BLaER1 treated with 17β-estradiol and CSF1 and Interleukin-3, amounts not matched to agents 10 nM and 100 nM (cell line): ENCODE measurements at regions not wholly inside any gene's neighbourhood (a gene's known extent, or its start where the extent isn't known, plus 50 kb on each side); places are given as distances from the start of the nearest gene placed in this dataset.
A peak's percentile ranks its signal among the peaks of the same experiment; 100 is the strongest.

Experiments
- H3K27ac ChIP-seq, 11 experiments: shearing (Covaris generic); formaldehyde crosslinking; 2 replicates each; pipeline ENCODE4 v1.8.1; 2022
- H3K27me3 ChIP-seq, 11 experiments: shearing (Covaris generic); formaldehyde crosslinking; 2 replicates each; pipeline ENCODE4 v1.8.1; 2022
- H3K36me3 ChIP-seq, 11 experiments: shearing (Covaris generic); formaldehyde crosslinking; 2 replicates each; pipeline ENCODE4 v1.8.1; 2022
- H3K4me1 ChIP-seq, 10 experiments: shearing (Covaris generic); formaldehyde crosslinking; 2 replicates each; pipeline ENCODE4 v1.8.1; 2022
- H3K4me2 ChIP-seq, 11 experiments: shearing (Covaris generic); formaldehyde crosslinking; 2 replicates each; pipeline ENCODE4 v1.8.1; 2022
- H3K4me3 ChIP-seq, 10 experiments: shearing (Covaris generic); formaldehyde crosslinking; 2 replicates each; pipeline ENCODE4 v1.8.1; 2022
- H3K9ac ChIP-seq, 11 experiments: shearing (Covaris generic); formaldehyde crosslinking; 2 replicates each; pipeline ENCODE4 v1.8.1; 2022
- H3K9me3 ChIP-seq, 11 experiments: shearing (Covaris generic); formaldehyde crosslinking; replicated peaks in 1 of 11; 2 replicates each; pipeline ENCODE4 v1.8.1; 2022
- H4K20me1 ChIP-seq, 11 experiments: shearing (Covaris generic); formaldehyde crosslinking; 2 replicates each; pipeline ENCODE4 v1.8.1; 2022
- Cebpa-rat ChIP-seq, 11 experiments: shearing (Covaris generic); IDR thresholded peaks; 2 replicates each; pipeline ENCODE4 v1.8.1; 2022

DNA sequence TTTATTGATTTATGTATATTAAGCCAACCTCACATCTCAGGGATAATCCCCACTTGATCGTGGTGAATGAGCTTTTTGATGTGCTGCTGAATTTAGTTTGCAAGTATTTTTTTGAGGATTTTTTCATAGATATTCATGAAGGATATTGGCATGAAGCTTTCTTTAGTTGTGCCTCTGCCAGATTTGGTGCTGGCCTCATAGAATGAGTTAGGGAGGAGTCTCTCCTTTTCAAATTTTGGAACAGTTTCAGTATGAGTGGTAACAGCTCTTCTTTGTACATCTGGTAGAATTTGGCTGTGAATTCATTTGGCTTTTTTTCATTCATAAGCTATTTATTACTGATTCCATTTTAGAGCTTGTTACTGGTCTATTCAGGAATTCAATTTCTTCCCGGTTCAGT is 197.2 kb upstream of the NDST4 start:
- H3K9ac ChIP-seq = no peak overlapping the region
- H4K20me1 ChIP-seq = no peaks in the 10 kb centered on the region
- no peak overlapping the region for H3K27ac ChIP-seq
- H3K4me2 ChIP-seq = no peak overlapping the region
- no peaks in the 10 kb centered on the region for H3K36me3 ChIP-seq
- H3K4me3 ChIP-seq = no peak overlapping the region
- no peaks in the 10 kb centered on the region for H3K9me3 ChIP-seq
- TF ChIP-seq Cebpa-rat (IDR thresholded peaks at IDR 0.05) = no peak
- H3K4me1 ChIP-seq = no peaks in the 10 kb centered on the region
- no peaks in the 10 kb centered on the region for H3K27me3 ChIP-seq

DNA sequence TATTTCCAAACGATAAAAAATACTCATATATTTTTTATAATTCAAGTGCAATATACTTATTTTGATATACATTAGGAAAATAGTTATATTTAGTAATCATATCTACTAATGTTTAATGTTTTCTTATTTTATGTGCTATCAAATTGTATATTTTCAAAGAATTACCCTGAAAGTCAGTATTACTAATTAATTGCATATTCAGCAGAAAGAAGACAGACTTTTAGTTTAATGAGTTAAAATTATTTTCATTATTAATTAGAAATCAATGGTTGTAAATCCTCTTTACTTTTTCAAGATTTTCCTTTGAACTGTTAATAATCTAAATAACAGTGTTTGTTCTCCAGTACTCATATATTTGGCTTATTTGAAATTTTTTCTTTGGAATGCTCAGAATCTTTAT is 181.3 kb upstream of the NDST4 start:
- H3K4me3 ChIP-seq = no peak overlapping the region
- no peak overlapping the region for H3K27ac ChIP-seq
- no peaks in the 10 kb centered on the region for H4K20me1 ChIP-seq
- H3K9ac ChIP-seq = no peak overlapping the region
- H3K4me2 ChIP-seq = no peak overlapping the region
- TF ChIP-seq Cebpa-rat (IDR thresholded peaks at IDR 0.05) = no peak
- H3K4me1 ChIP-seq = peaks cover 0 to 10% (median 6%) of the 10 kb centered on the region in 10 experiments; a peak in 9 of 20 replicates
- no peaks in the 10 kb centered on the region for H3K36me3 ChIP-seq
- H3K9me3 ChIP-seq = peaks cover 0 to 8% (median 3%) of the 10 kb centered on the region in 11 experiments; a peak in 5 of 22 replicates
- no peaks in the 10 kb centered on the region for H3K27me3 ChIP-seq

DNA sequence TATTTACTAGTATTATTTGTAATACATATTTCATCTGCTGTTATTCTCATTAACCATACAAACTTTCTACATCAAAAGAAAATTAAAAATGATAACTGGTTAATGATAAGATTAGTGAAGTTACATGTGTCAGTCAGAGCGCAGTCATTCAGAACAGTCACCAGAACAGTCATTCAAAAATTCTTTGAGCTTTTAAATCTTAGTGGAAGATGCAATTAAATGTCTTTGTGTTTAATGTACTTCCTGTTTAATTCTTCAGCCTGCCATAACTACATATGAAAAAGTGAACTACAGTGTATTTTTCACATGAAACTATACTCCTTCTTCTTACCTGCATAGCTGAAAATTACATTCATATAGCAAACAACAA is 179.7 kb upstream of the NDST4 start:
- H3K36me3 ChIP-seq = no peaks in the 10 kb centered on the region
- H4K20me1 ChIP-seq = no peaks in the 10 kb centered on the region
- H3K27me3 ChIP-seq = no peaks in the 10 kb centered on the region
- peaks cover 0 to 8% (median 0%) of the 10 kb centered on the region in 11 experiments; a peak in 4 of 22 replicates for H3K9me3 ChIP-seq
- H3K4me2 ChIP-seq = no peak overlapping the region
- H3K9ac ChIP-seq = no peak overlapping the region
- no peak for TF ChIP-seq Cebpa-rat (IDR thresholded peaks at IDR 0.05)
- no peak overlapping the region for H3K4me3 ChIP-seq
- H3K4me1 ChIP-seq = peaks cover 0 to 1% (median 0%) of the 10 kb centered on the region in 10 experiments; a peak in 2 of 20 replicates
- no peak overlapping the region for H3K27ac ChIP-seq

DNA sequence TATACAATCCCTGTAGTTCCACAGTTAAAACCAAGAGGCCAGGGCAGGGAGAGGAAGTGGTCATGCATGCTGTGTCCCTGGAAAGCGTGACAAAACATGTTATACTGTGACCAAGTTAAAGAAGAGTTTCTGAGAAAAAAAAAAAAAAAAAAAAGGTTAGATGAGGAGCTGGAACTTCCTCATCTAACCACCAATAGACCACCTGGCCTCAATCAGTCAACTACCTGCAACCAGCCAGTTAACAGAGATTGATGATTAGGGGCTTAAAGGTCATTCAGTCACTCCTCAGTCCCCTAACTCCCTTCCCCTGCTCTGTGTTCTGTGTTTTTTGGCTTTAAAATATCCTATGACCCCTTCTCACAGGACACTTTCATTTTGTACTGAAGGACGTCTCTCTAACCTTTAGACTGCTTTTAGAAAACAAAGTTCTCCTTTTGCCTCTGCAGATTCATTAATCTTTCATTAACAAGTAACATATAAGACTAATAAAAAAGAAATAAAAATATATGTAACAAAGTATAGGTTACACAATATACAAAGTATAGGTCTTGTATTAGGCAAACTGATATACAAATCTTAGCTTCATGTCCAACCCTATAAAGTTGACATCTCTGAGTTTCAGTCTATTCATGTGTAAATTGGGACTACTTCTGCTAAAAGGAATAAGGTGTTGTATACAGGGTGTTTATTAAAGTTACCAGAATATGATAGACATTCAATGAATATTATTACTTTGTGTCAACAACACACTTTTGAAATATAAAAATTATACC is 179.1 kb upstream of the NDST4 start:
- H3K27me3 ChIP-seq = no peaks in the 10 kb centered on the region
- H3K9me3 ChIP-seq = peaks cover 0 to 8% (median 0%) of the 10 kb centered on the region in 11 experiments; a peak in 4 of 22 replicates
- TF ChIP-seq Cebpa-rat (IDR thresholded peaks at IDR 0.05) = no peak
- no peaks in the 10 kb centered on the region for H3K36me3 ChIP-seq
- no peaks in the 10 kb centered on the region for H3K4me1 ChIP-seq
- no peaks in the 10 kb centered on the region for H4K20me1 ChIP-seq
- no peak overlapping the region for H3K27ac ChIP-seq
- no peak overlapping the region for H3K4me3 ChIP-seq
- no peak overlapping the region for H3K4me2 ChIP-seq
- H3K9ac ChIP-seq = no peak overlapping the region

DNA sequence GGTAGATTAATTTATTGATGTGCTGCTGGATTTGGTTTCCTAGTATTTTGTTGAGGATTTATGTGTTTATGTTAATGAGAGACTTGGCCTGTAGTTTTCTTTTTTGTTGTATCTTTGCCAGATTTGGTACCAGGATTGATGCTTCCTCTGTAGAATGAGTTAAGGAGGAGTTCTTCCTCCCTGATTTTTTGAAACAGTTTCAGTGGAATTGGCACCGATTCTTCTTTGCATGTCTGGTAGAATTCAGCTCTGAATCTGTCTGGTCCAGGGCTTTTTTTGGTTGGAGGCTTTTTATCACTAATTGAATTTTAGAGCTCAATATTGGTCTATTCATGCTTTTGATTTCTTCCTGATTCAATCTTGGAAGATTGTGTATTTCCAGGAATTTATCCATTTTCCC is 174.0 kb upstream of the NDST4 start:
- H3K9me3 ChIP-seq = no peaks in the 10 kb centered on the region
- H3K27ac ChIP-seq = no peak overlapping the region
- no peaks in the 10 kb centered on the region for H3K36me3 ChIP-seq
- H3K9ac ChIP-seq = no peak overlapping the region
- no peaks in the 10 kb centered on the region for H4K20me1 ChIP-seq
- H3K27me3 ChIP-seq = 0 out of 22 replicates have a peak, but pooled peaks cover 0 to 5% (median 0%) of the 10 kb centered on the region in 11 experiments
- no peak overlapping the region for H3K4me3 ChIP-seq
- no peak overlapping the region for H3K4me2 ChIP-seq
- no peak for TF ChIP-seq Cebpa-rat (IDR thresholded peaks at IDR 0.05)
- no peaks in the 10 kb centered on the region for H3K4me1 ChIP-seq

DNA sequence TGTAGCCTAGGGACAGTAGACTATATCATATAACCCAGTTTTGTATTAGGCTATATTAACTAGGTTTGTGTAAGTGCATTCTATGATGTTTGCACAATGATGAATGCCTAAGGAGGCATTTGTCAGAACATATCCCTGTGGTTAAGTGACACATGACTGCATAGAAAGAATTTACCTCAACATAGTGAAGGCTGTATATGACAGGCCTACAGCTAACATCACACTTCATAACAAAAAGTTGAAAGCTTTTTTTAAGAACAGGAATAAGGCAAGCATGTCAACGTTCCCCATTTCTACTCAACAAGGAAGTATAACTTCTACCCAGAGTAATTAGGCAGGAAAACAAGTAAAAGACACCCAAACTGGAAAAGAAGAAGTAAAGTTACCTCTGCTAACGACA is 165.9 kb upstream of the NDST4 start:
- peaks cover 0 to 10% (median 0%) of the 10 kb centered on the region in 11 experiments; a peak in 4 of 22 replicates for H3K9me3 ChIP-seq
- no peak for TF ChIP-seq Cebpa-rat (IDR thresholded peaks at IDR 0.05)
- peak overlapping the region in 9 of 11 experiments; percentile 3 to 65 (median 35); a peak in 13 of 22 replicates for H3K4me2 ChIP-seq
- H3K4me3 ChIP-seq = no peak overlapping the region
- H3K27ac ChIP-seq = peak overlapping the region in 3 of 11 experiments; percentile 25 to 43 (median 29); a peak in 3 of 22 replicates
- no peaks in the 10 kb centered on the region for H4K20me1 ChIP-seq
- H3K36me3 ChIP-seq = no peaks in the 10 kb centered on the region
- peaks cover 0 to 12% (median 0%) of the 10 kb centered on the region in 11 experiments; a peak in 2 of 22 replicates for H3K27me3 ChIP-seq
- no peak overlapping the region for H3K9ac ChIP-seq
- peaks cover 11 to 31% (median 19%) of the 10 kb centered on the region in 10 experiments for H3K4me1 ChIP-seq

DNA sequence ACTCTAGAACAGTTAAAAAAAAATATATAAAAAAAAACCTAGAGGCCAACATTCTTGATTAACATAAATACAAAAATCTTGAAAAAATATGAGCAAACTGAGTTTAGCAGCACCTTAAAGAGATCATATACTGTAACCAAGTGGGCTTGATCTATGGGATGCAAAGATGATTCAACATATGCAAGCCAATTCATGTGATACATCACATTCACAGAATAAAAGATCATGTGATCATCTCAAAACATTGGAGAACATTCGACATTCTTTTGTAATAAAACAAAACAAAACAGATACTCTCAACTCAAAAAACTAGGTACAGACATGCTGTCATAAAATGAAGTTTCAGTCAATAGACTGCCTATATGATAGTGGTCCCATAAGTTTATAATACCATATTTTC is 165.4 kb upstream of the NDST4 start:
- no peaks in the 10 kb centered on the region for H4K20me1 ChIP-seq

DNA sequence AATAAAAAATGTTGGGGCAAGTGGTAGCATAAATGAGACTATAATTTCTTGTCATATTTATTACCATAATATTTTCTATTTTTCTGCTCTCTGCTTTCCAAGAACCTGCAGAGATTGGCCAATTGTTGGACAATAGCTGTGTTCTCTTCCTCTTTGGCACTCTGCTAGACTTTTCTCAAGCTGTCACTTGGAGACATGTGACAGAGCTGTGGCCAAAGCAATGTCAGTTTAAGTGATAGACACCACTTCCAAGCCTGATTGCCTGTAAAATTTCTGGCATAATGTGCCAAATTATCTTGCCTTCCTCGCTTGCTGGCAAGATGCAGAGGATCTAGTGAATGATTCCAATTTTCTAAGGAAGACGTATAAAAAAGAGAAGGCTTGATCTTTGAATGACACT is 162.2 kb upstream of the NDST4 start:
- TF ChIP-seq Cebpa-rat (IDR thresholded peaks at IDR 0.05) = no peak
- Histone ChIP-seq H3K27ac (peak overlapping the region in 7 of 11 experiments; percentile 46 to 69 (median 61); a peak in 13 of 22 replicates), H3K36me3 (no peaks in the 10 kb centered on the region), H3K27me3 (peaks cover 0 to 26% (median 0%) of the 10 kb centered on the region in 11 experiments; a peak in 4 of 22 replicates), H3K4me1 (peaks cover 32 to 59% (median 43%) of the 10 kb centered on the region in 10 experiments), H3K4me3 (no peak overlapping the region), H3K4me2 (peak overlapping the region; percentile 2 to 53 (median 36); a peak in 18 of 22 replicates), H3K9ac (no peak overlapping the region), H3K9me3 (peaks cover 0 to 19% (median 5%) of the 10 kb centered on the region in 11 experiments; a peak in 7 of 22 replicates), H4K20me1 (no peaks in the 10 kb centered on the region)

More for the DNA sequence above, 165.4 kb upstream of the NDST4 start:
- H3K27me3 ChIP-seq = peaks cover 0 to 9% (median 0%) of the 10 kb centered on the region in 11 experiments; a peak in 3 of 22 replicates
- H3K9me3 ChIP-seq = peaks cover 0 to 13% (median under 1%) of the 10 kb centered on the region in 11 experiments; a peak in 6 of 22 replicates
- H3K9ac ChIP-seq = no peak overlapping the region
- H3K27ac ChIP-seq = peak overlapping the region in 2 of 11 experiments; percentile 25 to 43; a peak in 3 of 22 replicates
- no peaks in the 10 kb centered on the region for H3K36me3 ChIP-seq
- no peak for TF ChIP-seq Cebpa-rat (IDR thresholded peaks at IDR 0.05)
- peaks cover 12 to 36% (median 24%) of the 10 kb centered on the region in 10 experiments for H3K4me1 ChIP-seq
- peak overlapping the region in 6 of 11 experiments; percentile 3 to 65 (median 41); a peak in 8 of 22 replicates for H3K4me2 ChIP-seq
- no peak overlapping the region for H3K4me3 ChIP-seq

DNA sequence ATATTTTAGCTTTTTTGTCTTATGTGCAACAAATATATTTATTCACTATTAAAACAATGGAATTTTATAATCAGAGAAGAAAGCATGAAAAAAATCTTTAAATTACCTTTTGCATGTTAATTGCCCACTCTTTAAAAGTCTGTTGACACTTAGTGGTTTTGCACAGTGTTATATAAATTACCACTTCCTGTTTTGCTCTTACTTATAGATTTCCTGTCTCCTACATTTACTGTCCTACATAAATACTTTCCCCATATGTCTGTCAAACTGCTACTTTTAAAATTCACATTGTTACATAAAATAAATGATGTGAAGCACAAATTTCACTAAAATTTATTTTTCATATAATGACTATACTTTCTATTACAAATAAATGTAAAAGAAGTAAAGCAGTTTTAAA is 161.1 kb upstream of the NDST4 start:
- H3K4me2 ChIP-seq = peak overlapping the region in 5 of 11 experiments; percentile 18 to 52 (median 32); a peak in 8 of 22 replicates
- peaks cover 32 to 54% (median 43%) of the 10 kb centered on the region in 10 experiments for H3K4me1 ChIP-seq

More for the DNA sequence above, 161.1 kb upstream of the NDST4 start:
- Histone ChIP-seq H3K4me3 (no peak overlapping the region; a peak in 2 of 20 replicates), H4K20me1 (no peaks in the 10 kb centered on the region), H3K27me3 (peaks cover 0 to 37% (median 0%) of the 10 kb centered on the region in 11 experiments; a peak in 4 of 22 replicates), H3K27ac (peak overlapping the region in 8 of 11 experiments; percentile 21 to 69 (median 56); a peak in 12 of 22 replicates), H3K36me3 (no peaks in the 10 kb centered on the region), H3K9ac (no peak overlapping the region), H3K9me3 (peaks cover 0 to 19% (median 5%) of the 10 kb centered on the region in 11 experiments; a peak in 7 of 22 replicates)
- no peak for TF ChIP-seq Cebpa-rat (IDR thresholded peaks at IDR 0.05)
